ENCODE measurements at regions not wholly inside any gene's neighbourhood (a gene's known extent, or its start where the extent isn't known, plus 50 kb on each side); places are given as distances from the start of the nearest gene placed in this dataset.
"Not testable (repeated sequence)": the region's sequence is repeated elsewhere in the genome, so short reads cannot be mapped to it uniquely, and the experiment has no call there.

GRCh38 chr22:22345781-22346180 lies 101.2 kb downstream of the VPREB1 start:
- no peak for DNase-seq (ENCODE audit: low read depth in 3 of 3, low spot score in 1 of 3)

- no peak for DNase-seq (ENCODE audit: low read depth in 3 of 3, low spot score in 1 of 3)
These were observed 102.0 kb downstream of the VPREB1 start for GRCh38 chr22:22346401-22347107.

GRCh38 chr22:22348127-22348814 lies 103.7 kb downstream of the VPREB1 start:
- no peak for DNase-seq (ENCODE audit: low read depth in 3 of 3, low spot score in 1 of 3)

GRCh38 chr22:22348815-22349454 lies 104.3 kb downstream of the VPREB1 start:
- DNase-seq (ENCODE audit: low read depth in 3 of 3, low spot score in 1 of 3) = no peak

- no peak for DNase-seq (ENCODE audit: low read depth in 3 of 3, low spot score in 1 of 3)
These were observed 104.9 kb downstream of the VPREB1 start for GRCh38 chr22:22349455-22349836.

- DNase-seq (ENCODE audit: low read depth in 3 of 3, low spot score in 1 of 3) = no peak
These were observed 106.8 kb downstream of the VPREB1 start for GRCh38 chr22:22351366-22351765.

GRCh38 chr22:22352371-22352999 lies 107.9 kb downstream of the VPREB1 start:
- no peak for DNase-seq (ENCODE audit: low read depth in 3 of 3, low spot score in 1 of 3)

- DNase-seq (ENCODE audit: low read depth in 3 of 3, low spot score in 1 of 3) = no peak
These were observed 110.7 kb downstream of the VPREB1 start for GRCh38 chr22:22355096-22355834.

- DNase-seq (ENCODE audit: low read depth in 3 of 3, low spot score in 1 of 3) = peak; percentile 16 to 55 (median 25)
These were observed 112.7 kb downstream of the VPREB1 start for GRCh38 chr22:22357024-22357883.

GRCh38 chr22:22358152-22358551 lies 113.6 kb downstream of the VPREB1 start:
- DNase-seq (ENCODE audit: low read depth in 3 of 3, low spot score in 1 of 3) = no peak

GRCh38 chr22:22358686-22359085 lies 114.1 kb downstream of the VPREB1 start:
- DNase-seq (ENCODE audit: low read depth in 3 of 3, low spot score in 1 of 3) = no peak

GRCh38 chr22:22359465-22359864 lies 114.9 kb downstream of the VPREB1 start:
- no peak for DNase-seq (ENCODE audit: low read depth in 3 of 3, low spot score in 1 of 3)

- no peak for DNase-seq (ENCODE audit: low read depth in 3 of 3, low spot score in 1 of 3)
These were observed 115.4 kb downstream of the VPREB1 start for GRCh38 chr22:22360014-22360413.

- DNase-seq (ENCODE audit: low read depth in 3 of 3, low spot score in 1 of 3) = no peak
These were observed 117.7 kb downstream of the VPREB1 start for GRCh38 chr22:22362311-22362710.

- DNase-seq (ENCODE audit: low read depth in 3 of 3, low spot score in 1 of 3) = no peak
These were observed 118.3 kb downstream of the VPREB1 start for GRCh38 chr22:22362936-22363335.

- DNase-seq (ENCODE audit: low read depth in 3 of 3, low spot score in 1 of 3) = no peak
These were observed 119.6 kb downstream of the VPREB1 start for GRCh38 chr22:22364207-22364606.

- no peak for DNase-seq (ENCODE audit: low read depth in 3 of 3, low spot score in 1 of 3)
These were observed 122.0 kb downstream of the VPREB1 start for GRCh38 chr22:22366537-22366936.

- no peak for DNase-seq (ENCODE audit: low read depth in 3 of 3, low spot score in 1 of 3)
These were observed 123.9 kb downstream of the VPREB1 start for GRCh38 chr22:22368516-22368915.

GRCh38 chr22:22369219-22369963 lies 124.8 kb downstream of the VPREB1 start:
- DNase-seq (ENCODE audit: low read depth in 3 of 3, low spot score in 1 of 3) = not testable (repeated sequence)

- no peak for DNase-seq (ENCODE audit: low read depth in 3 of 3, low spot score in 1 of 3)
These were observed 125.3 kb downstream of the VPREB1 start for GRCh38 chr22:22369964-22370270.
